Heart left ventricle (tissue), 16 donors: ENCODE measurements at regions not wholly inside any gene's neighbourhood (a gene's known extent, or its start where the extent isn't known, plus 50 kb on each side); places are given as distances from the start of the nearest gene placed in this dataset.

Experiments used
- ATAC-seq, 4 donors: fragments of 200-7000 bp; cut with Tn5 transposase; one replicate each; pipeline ENCODE4 v1.9.1; 2020 to 2022; ENCODE audit warnings: moderate library complexity in 4 of 4, mild to moderate bottlenecking in 3 of 4, moderate number of reproducible peaks in 1 of 4
- DNase-seq, 5 donors: peaks; one replicate each; pipeline ENCODE4 v3.0.0-alpha.2; 2020
- H3K27ac ChIP-seq, 12 donors: fragments of 200-600 bp; sonication (generic) in 4 of 12; one replicate each; pipeline versions ENCODE4 v1.5.0 to v1.8.0; 2016 to 2022; ENCODE audit warnings: mild to moderate bottlenecking in 2 of 12
- H3K27me3 ChIP-seq, 9 donors: fragments of 200-600 bp; sonication (generic) in 2 of 9; one replicate each; pipeline versions ENCODE4 v1.5.1 to v1.8.0; 2016 to 2022; ENCODE audit warnings: mild to moderate bottlenecking in 3 of 9
- H3K36me3 ChIP-seq, 9 donors: fragments of 200-600 bp; sonication (generic) in 2 of 9; one replicate each; pipeline versions ENCODE4 v1.5.0 to v1.8.0; 2018 to 2022; ENCODE audit warnings: mild to moderate bottlenecking in 2 of 9
- H3K4me1 ChIP-seq, 12 donors: fragments of 200-600 bp; sonication (generic) in 4 of 12; one replicate each; pipeline versions ENCODE4 v1.5.0 to v1.8.0; 2016 to 2022; ENCODE audit warnings: mild to moderate bottlenecking in 3 of 12
- H3K4me3 ChIP-seq, 12 donors: fragments of 200-600 bp; sonication (generic) in 4 of 12; one replicate each; pipeline versions ENCODE4 v1.5.0 to v1.8.0; 2017 to 2022; ENCODE audit warnings: mild to moderate bottlenecking in 9 of 12, moderate library complexity in 4 of 12
- H3K9me3 ChIP-seq, 12 donors: fragments of 200-600 bp; sonication (generic) in 4 of 12; one replicate each; pipeline versions ENCODE4 v1.5.0 to v1.8.0; 2016 to 2022; ENCODE audit warnings: mild to moderate bottlenecking in 1 of 12
- CTCF ChIP-seq, 12 donors: fragments of 200-600 bp; sonication (generic) in 4 of 12; IDR thresholded peaks; one replicate each; pipeline versions ENCODE4 v1.5.0 to v1.8.0; 2018 to 2022; ENCODE audit warnings: antibody characterized with exemption in 12 of 12, mild to moderate bottlenecking in 5 of 12
- POLR2A ChIP-seq, 2 donors: fragments of 450-650 bp; IDR thresholded peaks; one replicate each; pipeline ENCODE4 v1.6.1; 2017; ENCODE audit warnings: antibody characterized with exemption in 2 of 2, mild to moderate bottlenecking in 2 of 2, moderate library complexity in 2 of 2
- WGBS, 4 donors: extraction: QIAGEN DNeasy Blood & Tissue Kit in 2 of 4; methylation state at CpG; one replicate each; pipeline versions ENCODE4 v1.1.5 to v1.1.7; 2013 to 2018; 5-methylcytosine and 5-hydroxymethylcytosine counted together
- intact Hi-C, 10 donors: fragments of 100-400 bp; cut with DNase I; formaldehyde crosslinking; loops; one replicate each; pipeline versions ENCODE4 v1.11.1 to v1.14.2; 2022
- donor health status: ischemic (EF 13 %, LVEDD 7.1; RV severe dilation, severe dysfunction).
- donor health status: healthy with polysubstance abuse.
- donor health status: DM: no; HTN: yes; CAD: no.
- donor health status: DM: no; HTN: no; CAD: no.
- donor health status: ischemic (EF 25% LVEDD 6.9; RV normal size, moderate dysfunction).
- donor health status: ischemic (EF 25% LVEDD 5.7; RV mildly dilated, moderate dysfunction).
- donor health status: healthy.
- donor health status: DM: yes; HTN: yes; CAD: no.
- donor health status: ischemic (EF 35%, LVEDD 5.7; RV mildly dilated, moderate dysfunction).
- donor health status: nonischemic (EF 11% LVEDD 7.7; RV severe dilation, severe dysfunction).
- donor health status: DM: yes; HTN: yes; CAD: no.
- donor health status: PGD.
- donor health status: ischemic (EF 29% LVEDD 5.4; RV normal size, mild dysfunction).
- donor health status: nonischemic (EF 23%, LVEDD 6.1; RV moderate dilation, normal function).

- no peak for ATAC-seq
- H3K4me3 ChIP-seq, result no peak overlapping the region
- peak in 1 of 5 donors; percentile 18 for DNase-seq
- H3K27ac ChIP-seq, result no peak overlapping the region
- peaks cover 0 to 9% (median 0%) of the 10 kb centered on the region in 12 donors for H3K9me3 ChIP-seq
- no peaks in the 10 kb centered on the region for H3K27me3 ChIP-seq
- TF ChIP-seq POLR2A (IDR thresholded peaks at IDR 0.05) (no peak), CTCF (IDR thresholded peaks at IDR 0.05) (no peak)
- H3K4me1 ChIP-seq, result no peaks in the 10 kb centered on the region
- intact Hi-C loops, result no loop called here
- H3K36me3 ChIP-seq, result no peaks in the 10 kb centered on the region
- WGBS, 4 donors, result 79 to 92% (median 89%) methylated on average over 9 of the region's 9 CpGs
These were observed 239.0 kb downstream of the EIPR1 start for GRCh38 chr2:3138621-3139020.

DNA sequence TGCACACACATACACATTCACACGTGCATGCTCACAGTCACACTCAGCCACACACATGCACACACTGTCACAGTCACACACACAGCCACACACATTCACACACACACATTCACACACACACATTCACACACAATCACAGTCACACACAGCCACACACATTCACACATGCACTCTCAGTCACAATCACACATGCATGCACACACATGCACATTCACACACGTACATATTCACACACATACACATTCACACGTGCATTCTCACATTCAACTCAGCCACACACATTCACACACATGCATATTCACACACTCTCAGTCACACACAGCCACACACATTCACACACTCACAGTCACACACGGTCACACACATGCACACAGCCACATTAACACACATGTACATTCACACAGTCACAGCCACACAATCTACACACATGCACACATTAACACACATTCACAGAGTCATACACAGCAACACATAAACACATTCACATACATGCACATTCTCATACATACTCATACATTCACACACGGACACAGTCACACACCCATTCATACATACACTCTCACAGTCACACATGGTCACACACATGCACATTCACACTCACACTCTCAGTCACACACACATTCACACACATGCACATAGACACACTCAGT lies 239.8 kb downstream of the EIPR1 start:
- no peak overlapping the region for H3K4me3 ChIP-seq
- H3K36me3 ChIP-seq, result no peaks in the 10 kb centered on the region
- TF ChIP-seq CTCF (IDR thresholded peaks at IDR 0.05) (no peak), POLR2A (IDR thresholded peaks at IDR 0.05) (no peak)
- intact Hi-C loops, result no loop called here
- H3K9me3 ChIP-seq, result peaks cover 0 to 10% (median 0%) of the 10 kb centered on the region in 12 donors
- peak in 1 of 5 donors; percentile 18 for DNase-seq
- H3K27ac ChIP-seq, result no peak overlapping the region
- ATAC-seq, result peak in 1 of 4 donors; percentile 24
- H3K27me3 ChIP-seq, result peaks cover 0 to 6% (median 0%) of the 10 kb centered on the region in 9 donors
- WGBS, 4 donors, result 84 to 92% (median 88%) methylated on average over 5 of the region's 5 CpGs
- H3K4me1 ChIP-seq, result no peaks in the 10 kb centered on the region

DNA sequence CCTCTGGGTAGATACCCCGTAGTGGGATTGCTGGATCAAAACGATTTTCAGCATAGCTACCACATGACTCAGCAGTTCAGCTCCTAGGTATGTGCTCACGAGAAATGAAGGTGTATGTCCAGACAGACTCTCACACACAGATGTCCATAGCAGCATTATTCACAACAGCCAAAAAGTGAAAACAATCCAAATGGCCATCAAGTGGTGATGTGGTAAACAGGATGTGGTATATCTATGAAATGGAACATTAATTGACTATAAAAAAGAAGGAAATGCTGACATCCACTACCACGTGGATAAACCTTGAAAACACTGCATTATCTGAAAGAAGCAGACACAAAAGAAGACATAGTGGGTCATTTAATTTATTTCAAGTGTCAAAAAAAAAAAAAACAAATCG lies 241.9 kb downstream of the EIPR1 start:
- intact Hi-C loops, result no loop called here
- H3K27me3 ChIP-seq, result peaks cover 0 to 16% (median 0%) of the 10 kb centered on the region in 9 donors
- no peak for ATAC-seq
- H3K4me1 ChIP-seq, result no peaks in the 10 kb centered on the region
- TF ChIP-seq POLR2A (IDR thresholded peaks at IDR 0.05), result no peak
- no peak for TF ChIP-seq CTCF (IDR thresholded peaks at IDR 0.05)
- H3K36me3 ChIP-seq, result no peaks in the 10 kb centered on the region
- DNase-seq, result no peak
- 80 to 92% (median 88%) methylated on average over 5 of the region's 5 CpGs for WGBS, 4 donors
- H3K27ac ChIP-seq, result no peak overlapping the region
- H3K4me3 ChIP-seq, result no peak overlapping the region
- H3K9me3 ChIP-seq, result peaks cover 0 to 10% (median 0%) of the 10 kb centered on the region in 12 donors

DNA sequence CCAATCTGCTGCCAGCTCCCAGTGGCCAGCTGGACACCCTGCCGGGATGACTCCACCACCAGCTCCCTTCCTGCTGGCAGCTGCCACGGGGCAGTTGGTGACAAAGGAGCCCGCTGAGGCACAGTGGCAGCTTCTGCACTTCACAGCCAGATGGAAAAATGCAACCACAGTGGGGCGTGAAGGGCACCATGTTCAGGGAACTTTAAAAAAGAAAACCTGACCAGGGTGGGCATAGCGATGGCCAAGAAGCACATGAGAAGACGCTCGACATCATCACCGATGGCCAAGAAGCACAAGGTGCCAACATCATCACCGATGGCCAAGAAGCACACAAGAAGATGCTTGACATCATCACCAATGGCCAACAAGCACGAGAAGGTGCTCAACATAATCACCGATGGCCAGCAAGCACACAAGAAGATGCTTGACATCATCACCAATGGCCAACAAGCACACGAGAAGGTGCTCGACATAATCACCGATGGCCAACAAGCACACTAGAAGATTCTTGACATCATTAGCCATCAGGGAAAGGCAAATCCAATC lies 243.5 kb downstream of the EIPR1 start:
- ATAC-seq (no peak), DNase-seq (no peak)
- peaks cover 0 to 16% (median 0%) of the 10 kb centered on the region in 9 donors for H3K27me3 ChIP-seq
- no peaks in the 10 kb centered on the region for H3K36me3 ChIP-seq
- H3K4me1 ChIP-seq, result no peaks in the 10 kb centered on the region
- TF ChIP-seq POLR2A (IDR thresholded peaks at IDR 0.05), result no peak
- no peak for TF ChIP-seq CTCF (IDR thresholded peaks at IDR 0.05)
- no peak overlapping the region for H3K4me3 ChIP-seq
- 91 to 95% (median 94%) methylated on average over 14 of the region's 14 CpGs for WGBS, 4 donors
- no peak overlapping the region for H3K27ac ChIP-seq
- peaks cover 0 to 10% (median 0%) of the 10 kb centered on the region in 12 donors for H3K9me3 ChIP-seq
- intact Hi-C loops, result no loop called here
